Erythroblast (primary cell): ENCODE measurements at regions not wholly inside any gene's neighbourhood (a gene's known extent, or its start where the extent isn't known, plus 50 kb on each side); places are given as distances from the start of the nearest gene placed in this dataset.

Source experiments
- GATA1 ChIP-seq: IDR thresholded peaks from 2 replicates; pipeline ENCODE4 v1.6.1; 2011; ENCODE audit warnings: low read depth, mild to moderate bottlenecking, control low read depth, low read length, moderate library complexity
- POLR2A ChIP-seq: IDR thresholded peaks from 2 replicates; pipeline ENCODE4 v1.6.1; 2011; ENCODE audit warnings: mild to moderate bottlenecking, low read length

GRCh38 chr4:122090989-122091388 is 61.1 kb upstream of the BLTP1 start:
- no peak for TF ChIP-seq POLR2A
- no peak for TF ChIP-seq GATA1
